Right cardiac atrium (tissue), 5 donors: ENCODE measurements at regions not wholly inside any gene's neighbourhood (a gene's known extent, or its start where the extent isn't known, plus 50 kb on each side); places are given as distances from the start of the nearest gene placed in this dataset.
"Not testable (repeated sequence)": the region's sequence is repeated elsewhere in the genome, so short reads cannot be mapped to it uniquely, and the experiment has no call there.

ENCODE experiments used
- ATAC-seq, 2 donors: fragments of 200-7000 bp; cut with Tn5 transposase; one replicate each; pipeline versions ENCODE4 v1.8.0 to v1.9.1; 2020; ENCODE audit warnings: moderate library complexity in 2 of 2, mild to moderate bottlenecking in 1 of 2
- DNase-seq, 3 donors: peaks; one replicate each; pipeline ENCODE4 v3.0.0-alpha.2; 2020
- H3K27ac ChIP-seq: one replicate; pipeline ENCODE4 v1.5.1; 2013; ENCODE audit warnings: mild to moderate bottlenecking, low read length, control low read depth, moderate library complexity
- H3K27me3 ChIP-seq: one replicate; pipeline ENCODE4 v1.6.1; 2013; ENCODE audit not compliant: control insufficient read depth, insufficient read depth
- H3K4me1 ChIP-seq: one replicate; pipeline ENCODE4 v1.6.1; 2013; ENCODE audit warnings: low read length; ENCODE audit not compliant: control insufficient read depth, insufficient read depth
- H3K4me3 ChIP-seq: one replicate; pipeline ENCODE4 v1.5.1; 2013; ENCODE audit warnings: low read length, control low read depth
- H3K9me3 ChIP-seq: one replicate; pipeline ENCODE4 v1.6.1; 2013; ENCODE audit warnings: low read length; ENCODE audit not compliant: control insufficient read depth
- WGBS: extraction: QIAGEN DNeasy Blood & Tissue Kit; methylation state at CpG from one replicate; pipeline ENCODE4 v1.1.7; 2013; 5-methylcytosine and 5-hydroxymethylcytosine counted together
- intact Hi-C, 4 donors: fragments of 100-400 bp; cut with DNase I; formaldehyde crosslinking; loops; one replicate each; pipeline versions ENCODE4 v1.11.0 to v1.14.0; 2022 to 2023
- donor health status: healthy with polysubstance abuse.
- donor health status: DM: no; HTN: yes; CAD: no.
- donor health status: DM: no; HTN: no; CAD: no.
- donor health status: DM: no; HTN: yes; CAD: no; lungs with severe emphysema.
- donor health status: DM: yes; HTN: yes; CAD: no.

GRCh38 chr10:28881171-28881882 is 204.0 kb downstream of the BAMBI start:
- intact Hi-C loops = loop anchor here in 2 of 4 donors (5.0 to 10.0 kb wide), 2 partner anchors 74 to 87 kb away; no protein-coding TSS in a partner anchor
- H3K4me3 ChIP-seq = no peak overlapping the region
- WGBS = 42% methylated on average over 3 of the region's 3 CpGs
- H3K27me3 ChIP-seq = no peaks in the 10 kb centered on the region
- no peaks in the 10 kb centered on the region for H3K4me1 ChIP-seq
- H3K27ac ChIP-seq = no peak overlapping the region
- H3K9me3 ChIP-seq = no peaks in the 10 kb centered on the region
- ATAC-seq (no peak), DNase-seq (no peak)

- ATAC-seq = no peak
- WGBS = 93% methylated on average over 8 of the region's 8 CpGs
- intact Hi-C loops = loop anchor here in 2 of 4 donors (5.0 to 10.0 kb wide), 2 partner anchors 77 to 89 kb away; no protein-coding TSS in a partner anchor
- H3K4me3 ChIP-seq = no peak overlapping the region
- H3K9me3 ChIP-seq = no peaks in the 10 kb centered on the region
- no peaks in the 10 kb centered on the region for H3K4me1 ChIP-seq
- H3K27ac ChIP-seq = no peak overlapping the region
- DNase-seq = no peak
- H3K27me3 ChIP-seq = no peaks in the 10 kb centered on the region
These were observed 206.6 kb downstream of the BAMBI start for GRCh38 chr10:28883741-28884423.

GRCh38 chr10:28890121-28890950 is 213.0 kb downstream of the BAMBI start:
- WGBS = 90% methylated on average over 5 of the region's 5 CpGs
- Histone ChIP-seq H3K27me3 (no peaks in the 10 kb centered on the region), H3K27ac (no peak overlapping the region), H3K4me1 (peaks cover 2% of the 10 kb centered on the region), H3K4me3 (no peak overlapping the region), H3K9me3 (no peaks in the 10 kb centered on the region)
- DNase-seq = no peak
- peak in 1 of 2 donors; percentile 31 for ATAC-seq
- intact Hi-C loops = loop anchor here in 3 of 4 donors (10.0 kb wide), 2 partner anchors 206 to 216 kb away; partner anchors contain the start of gene BAMBI (in 1 of the 3)

GRCh38 chr10:28891058-28891713 is 213.9 kb downstream of the BAMBI start:
- Histone ChIP-seq H3K4me1 (peaks cover 2% of the 10 kb centered on the region), H3K27ac (no peak overlapping the region), H3K27me3 (no peaks in the 10 kb centered on the region), H3K9me3 (no peaks in the 10 kb centered on the region), H3K4me3 (no peak overlapping the region)
- intact Hi-C loops = loop anchor here in 3 of 4 donors (10.0 kb wide), 2 partner anchors 206 to 216 kb away; partner anchors contain the start of gene BAMBI (in 1 of the 3)
- no peak for DNase-seq
- ATAC-seq = peak; percentile 36 to 67
- 85% methylated on average over 6 of the region's 6 CpGs for WGBS

GRCh38 chr10:28892818-28893547 is 215.7 kb downstream of the BAMBI start:
- Histone ChIP-seq H3K4me3 (no peak overlapping the region), H3K4me1 (peaks cover 2% of the 10 kb centered on the region), H3K27ac (no peak overlapping the region), H3K27me3 (no peaks in the 10 kb centered on the region), H3K9me3 (no peaks in the 10 kb centered on the region)
- intact Hi-C loops = loop anchor here in 3 of 4 donors (10.0 kb wide), 2 partner anchors 208 to 218 kb away; partner anchors contain the start of gene BAMBI (in 1 of the 3)
- 71% methylated on average over 9 of the region's 9 CpGs for WGBS
- ATAC-seq (no peak), DNase-seq (no peak)

GRCh38 chr10:28894146-28894545 is 216.8 kb downstream of the BAMBI start:
- ATAC-seq (no peak), DNase-seq (no peak)
- Histone ChIP-seq H3K27ac (no peak overlapping the region), H3K4me1 (peaks cover 2% of the 10 kb centered on the region), H3K27me3 (no peaks in the 10 kb centered on the region), H3K9me3 (no peaks in the 10 kb centered on the region), H3K4me3 (no peak overlapping the region)
- WGBS = 82% methylated on average over 5 of the region's 5 CpGs
- intact Hi-C loops = loop anchor here in 3 of 4 donors (10.0 kb wide), 2 partner anchors 209 to 219 kb away; partner anchors contain the start of gene BAMBI (in 1 of the 3)

GRCh38 chr10:28895671-28896070 is 218.3 kb downstream of the BAMBI start:
- H3K27ac ChIP-seq, H3K4me3 ChIP-seq, H3K9me3 ChIP-seq, DNase-seq, H3K4me1 ChIP-seq, H3K27me3 ChIP-seq, ATAC-seq: not testable (repeated sequence)
- intact Hi-C loops = loop anchor here in 3 of 4 donors (5.0 to 10.0 kb wide), 3 partner anchors 87 to 221 kb away; partner anchors contain the start of gene BAMBI (in 1 of the 3)
- WGBS = 91% methylated on average over 15 of the region's 15 CpGs

- intact Hi-C loops = loop anchor here in 3 of 4 donors (5.0 to 10.0 kb wide), 3 partner anchors 85 to 222 kb away; partner anchors contain the start of gene BAMBI (in 1 of the 3)
- H3K27ac ChIP-seq = peak overlapping the region; percentile 39
- H3K27me3 ChIP-seq, H3K4me3 ChIP-seq, H3K4me1 ChIP-seq, H3K9me3 ChIP-seq: not testable (repeated sequence)
- DNase-seq (peak; percentile 70 to 84 (median 84)), ATAC-seq (peak; percentile 61 to 68)
- 72% methylated on average over 44 of the region's 44 CpGs for WGBS
These were observed 219.6 kb downstream of the BAMBI start for GRCh38 chr10:28896791-28897409.

- peak; percentile 96 for ATAC-seq
- Histone ChIP-seq H3K27ac (peak overlapping the region; percentile 94), H3K9me3 (no peaks in the 10 kb centered on the region), H3K4me3 (no peak overlapping the region), H3K4me1 (no peaks in the 10 kb centered on the region), H3K27me3 (no peaks in the 10 kb centered on the region)
- DNase-seq = peak; percentile 81 to 86 (median 82)
- WGBS = 33% methylated on average over 23 of the region's 23 CpGs
- intact Hi-C loops = loop anchor here in 3 of 4 donors (5.0 to 10.0 kb wide), 3 partner anchors 84 to 223 kb away; partner anchors contain the start of gene BAMBI (in 1 of the 3)
These were observed 220.5 kb downstream of the BAMBI start for GRCh38 chr10:28897617-28898464.
